ENCODE measurements at regions not wholly inside any gene's neighbourhood (a gene's known extent, or its start where the extent isn't known, plus 50 kb on each side); places are given as distances from the start of the nearest gene placed in this dataset.

- peaks cover 2% of the 10 kb centered on the region for H3K4me1 ChIP-seq (ENCODE audit: control insufficient read depth, extremely low read depth, insufficient read depth, low read length)
- DNase-seq (ENCODE audit: low read depth in 2 of 2), result no peak
- no peaks in the 10 kb centered on the region for H3K9me3 ChIP-seq (ENCODE audit: control insufficient read depth, insufficient read depth, low read depth, low read length)
- H2AFZ ChIP-seq (ENCODE audit: low read length), result no peak overlapping the region
- H3K79me2 ChIP-seq (ENCODE audit: control insufficient read depth, insufficient read depth, low read length), result no peaks in the 10 kb centered on the region
- no peak overlapping the region for H3K4me2 ChIP-seq (ENCODE audit: extremely low read depth, insufficient read depth, low read length)
- H3K4me3 ChIP-seq (replicated peaks in 1 of 4; ENCODE audit: control extremely low read depth in 1 of 4, insufficient read depth in 1 of 4, low read depth in 3 of 4, low read length in 4 of 4), result no peak overlapping the region
- H3K9ac ChIP-seq (ENCODE audit: insufficient read depth, low read length), result no peak overlapping the region
- no peaks in the 10 kb centered on the region for H3K27me3 ChIP-seq (ENCODE audit: control insufficient read depth, insufficient read depth, low read length)
- no peak overlapping the region for H3K27ac ChIP-seq (ENCODE audit: insufficient read depth, low read length)
- TF ChIP-seq EZH2 (IDR thresholded peaks at IDR 0.05; ENCODE audit: low read length, missing control alignments) (no peak), CTCF (conservative IDR thresholded peaks at IDR 0.05 in 1 of 2, IDR thresholded peaks at IDR 0.05 in 1 of 2; ENCODE audit: low read depth in 1 of 2, low read length in 2 of 2) (no peak)
- H4K20me1 ChIP-seq (ENCODE audit: control insufficient read depth, extremely low read depth, insufficient read depth, low read length), result no peaks in the 10 kb centered on the region
- H3K36me3 ChIP-seq (ENCODE audit: control insufficient read depth, insufficient read depth, low read length), result no peaks in the 10 kb centered on the region
Observed at GRCh38 chrX:141467442-141467841, 117.1 kb downstream of the SPANXA1 start.

GRCh38 chrX:141455103-141455502, 129.4 kb downstream of the SPANXA1 start:
- H2AFZ ChIP-seq (ENCODE audit: low read length), result no peak overlapping the region

GRCh38 chrX:141443922-141444321, 140.6 kb downstream of the SPANXA1 start:
- no peaks in the 10 kb centered on the region for H3K9me3 ChIP-seq (ENCODE audit: control insufficient read depth, insufficient read depth, low read depth, low read length)
- no peak overlapping the region for H3K4me3 ChIP-seq (replicated peaks in 1 of 4; ENCODE audit: control extremely low read depth in 1 of 4, insufficient read depth in 1 of 4, low read depth in 3 of 4, low read length in 4 of 4)
- TF ChIP-seq CTCF (conservative IDR thresholded peaks at IDR 0.05 in 1 of 2, IDR thresholded peaks at IDR 0.05 in 1 of 2; ENCODE audit: low read depth in 1 of 2, low read length in 2 of 2) (no peak), EZH2 (IDR thresholded peaks at IDR 0.05; ENCODE audit: low read length, missing control alignments) (no peak)
- H3K4me2 ChIP-seq (ENCODE audit: extremely low read depth, insufficient read depth, low read length), result no peak overlapping the region
- H3K4me1 ChIP-seq (ENCODE audit: control insufficient read depth, extremely low read depth, insufficient read depth, low read length), result no peaks in the 10 kb centered on the region
- no peaks in the 10 kb centered on the region for H3K79me2 ChIP-seq (ENCODE audit: control insufficient read depth, insufficient read depth, low read length)
- no peak for DNase-seq (ENCODE audit: low read depth in 2 of 2)
- H3K36me3 ChIP-seq (ENCODE audit: control insufficient read depth, insufficient read depth, low read length), result no peaks in the 10 kb centered on the region
- no peaks in the 10 kb centered on the region for H4K20me1 ChIP-seq (ENCODE audit: control insufficient read depth, extremely low read depth, insufficient read depth, low read length)
- H3K27me3 ChIP-seq (ENCODE audit: control insufficient read depth, insufficient read depth, low read length), result no peaks in the 10 kb centered on the region
- H2AFZ ChIP-seq (ENCODE audit: low read length), result no peak overlapping the region
- no peak overlapping the region for H3K27ac ChIP-seq (ENCODE audit: insufficient read depth, low read length)
- no peak overlapping the region for H3K9ac ChIP-seq (ENCODE audit: insufficient read depth, low read length)

More at GRCh38 chrX:141455103-141455502, 129.4 kb downstream of the SPANXA1 start:
- Histone ChIP-seq H3K4me3 (replicated peaks in 1 of 4; ENCODE audit: control extremely low read depth in 1 of 4, insufficient read depth in 1 of 4, low read depth in 3 of 4, low read length in 4 of 4) (no peak overlapping the region), H3K79me2 (ENCODE audit: control insufficient read depth, insufficient read depth, low read length) (no peaks in the 10 kb centered on the region), H3K9ac (ENCODE audit: insufficient read depth, low read length) (no peak overlapping the region), H3K27me3 (ENCODE audit: control insufficient read depth, insufficient read depth, low read length) (no peaks in the 10 kb centered on the region), H3K4me1 (ENCODE audit: control insufficient read depth, extremely low read depth, insufficient read depth, low read length) (no peaks in the 10 kb centered on the region), H3K4me2 (ENCODE audit: extremely low read depth, insufficient read depth, low read length) (no peak overlapping the region), H3K27ac (ENCODE audit: insufficient read depth, low read length) (no peak overlapping the region), H3K36me3 (ENCODE audit: control insufficient read depth, insufficient read depth, low read length) (no peaks in the 10 kb centered on the region), H3K9me3 (ENCODE audit: control insufficient read depth, insufficient read depth, low read depth, low read length) (no peaks in the 10 kb centered on the region), H4K20me1 (ENCODE audit: control insufficient read depth, extremely low read depth, insufficient read depth, low read length) (no peaks in the 10 kb centered on the region)
- DNase-seq (ENCODE audit: low read depth in 2 of 2), result no peak
- TF ChIP-seq EZH2 (IDR thresholded peaks at IDR 0.05; ENCODE audit: low read length, missing control alignments) (no peak), CTCF (conservative IDR thresholded peaks at IDR 0.05 in 1 of 2, IDR thresholded peaks at IDR 0.05 in 1 of 2; ENCODE audit: low read depth in 1 of 2, low read length in 2 of 2) (no peak)
